ENCODE measurements at regions not wholly inside any gene's neighbourhood (a gene's known extent, or its start where the extent isn't known, plus 50 kb on each side); places are given as distances from the start of the nearest gene placed in this dataset.
A peak's percentile ranks its signal among the peaks of the same experiment; 100 is the strongest.

DNA sequence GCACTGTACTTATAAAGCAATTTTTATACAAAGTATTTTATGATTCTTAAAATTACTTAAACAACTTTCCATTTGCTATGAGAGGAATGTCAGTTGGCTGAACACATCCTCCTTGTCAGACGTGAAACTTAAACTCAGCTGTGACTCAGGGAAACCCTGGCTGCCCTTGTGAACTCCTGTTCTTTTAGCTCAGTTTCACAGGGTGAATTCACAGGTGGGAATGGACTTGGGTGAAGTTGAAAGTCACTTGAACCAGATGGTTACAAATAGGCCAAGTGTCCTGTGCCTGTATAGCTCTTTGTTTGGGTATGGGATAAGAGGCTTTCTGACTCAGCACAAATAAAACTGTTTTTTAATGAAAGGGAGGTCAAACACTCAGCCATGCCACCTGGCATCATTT lies 67.4 kb upstream of the FAM47B start:
- peak; percentile 66 for DNase-seq

DNA sequence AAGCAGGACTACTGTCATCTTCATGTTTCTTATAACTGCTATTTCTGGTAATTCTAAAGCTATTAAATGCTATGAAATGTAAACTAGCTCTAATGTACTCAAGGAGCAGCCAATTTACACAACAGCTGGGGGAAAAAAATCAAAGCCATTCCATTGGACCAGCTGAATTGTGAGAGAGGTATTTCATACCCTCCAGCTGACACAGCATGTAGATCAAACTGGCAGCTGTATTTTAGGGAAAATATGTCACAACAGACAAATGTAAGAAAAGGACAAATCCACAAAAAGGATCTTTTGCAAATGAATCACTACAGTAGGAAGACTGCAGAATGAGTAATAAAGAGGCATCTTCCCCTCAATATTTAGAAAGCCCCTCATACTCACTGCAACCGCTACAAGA lies 65.2 kb upstream of the FAM47B start:
- no peak for DNase-seq

DNA sequence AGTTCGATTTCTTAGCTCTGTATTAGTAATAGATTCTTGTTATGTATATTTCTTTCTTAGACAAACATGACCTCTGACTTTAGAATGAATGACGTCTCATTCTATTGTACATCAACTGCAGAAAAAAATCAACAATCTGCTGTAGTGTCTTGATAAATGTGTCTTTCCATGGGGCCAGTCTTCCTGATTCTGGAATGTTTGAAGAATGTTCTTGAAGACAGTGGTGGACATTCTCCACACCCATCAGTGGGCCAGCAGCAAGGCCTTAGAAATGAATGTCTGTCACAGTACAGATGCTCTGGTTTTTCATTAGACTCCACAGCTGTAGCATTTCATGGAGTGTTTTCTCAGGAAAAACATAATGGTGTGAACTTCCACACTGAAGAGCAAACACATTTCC lies 63.2 kb upstream of the FAM47B start:
- no peak for DNase-seq

DNA sequence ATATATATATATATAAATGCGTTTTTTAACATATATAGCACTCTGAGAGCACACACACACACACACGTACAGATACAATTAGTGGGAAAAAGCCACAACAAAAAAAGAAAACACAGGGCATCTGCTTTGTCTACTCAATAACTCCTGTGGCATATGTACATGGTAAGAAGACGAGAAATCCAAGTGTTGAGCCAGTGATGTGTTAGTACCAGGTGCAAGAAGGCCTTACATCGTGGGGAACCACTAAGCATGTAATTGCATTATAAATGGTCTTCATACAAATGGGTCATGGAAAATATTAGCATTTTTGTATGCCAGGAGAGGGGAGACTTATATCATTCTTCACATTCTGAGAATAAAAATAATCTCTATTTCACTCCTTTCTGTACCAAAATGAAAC lies 62.7 kb upstream of the FAM47B start:
- DNase-seq: no peak

DNA sequence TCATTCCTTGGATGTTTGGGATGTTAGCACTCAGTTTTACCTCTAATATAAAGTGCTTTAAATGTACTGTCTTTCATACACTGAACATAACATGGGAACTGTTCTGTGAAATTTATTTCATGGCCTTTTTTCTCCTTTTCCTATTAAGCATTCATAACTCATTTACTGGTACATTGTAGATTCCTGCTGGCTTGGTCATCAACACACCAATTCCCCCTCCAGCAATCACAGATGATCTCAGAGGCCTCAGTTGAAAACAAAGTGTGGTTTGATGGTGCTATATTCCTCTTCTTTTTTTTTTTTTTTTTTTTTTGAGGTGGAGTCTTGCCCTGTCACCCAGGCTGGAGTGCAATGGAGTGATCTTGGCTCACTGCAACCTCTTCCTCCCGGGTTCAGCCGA lies 61.9 kb upstream of the FAM47B start:
- DNase-seq: no peak

DNA sequence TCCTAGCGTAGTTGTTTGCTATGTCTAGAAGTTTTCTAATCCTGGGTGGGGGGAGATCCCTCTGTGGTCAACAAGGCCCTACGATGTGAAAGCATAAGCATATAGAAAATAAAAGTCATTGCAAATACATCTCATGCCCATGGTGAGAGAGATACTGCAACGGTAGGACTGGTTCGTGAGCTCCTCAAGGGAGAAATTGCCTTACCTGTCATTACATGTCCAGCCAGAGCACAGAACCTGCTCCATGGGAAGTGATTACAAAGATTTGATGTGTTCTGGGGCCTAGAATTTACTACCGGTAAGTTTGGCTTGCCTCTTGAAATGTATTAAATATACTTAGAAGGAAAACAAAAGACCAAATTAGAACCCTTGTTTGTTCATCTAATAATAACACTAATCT lies 60.9 kb upstream of the FAM47B start:
- no peak for DNase-seq

DNA sequence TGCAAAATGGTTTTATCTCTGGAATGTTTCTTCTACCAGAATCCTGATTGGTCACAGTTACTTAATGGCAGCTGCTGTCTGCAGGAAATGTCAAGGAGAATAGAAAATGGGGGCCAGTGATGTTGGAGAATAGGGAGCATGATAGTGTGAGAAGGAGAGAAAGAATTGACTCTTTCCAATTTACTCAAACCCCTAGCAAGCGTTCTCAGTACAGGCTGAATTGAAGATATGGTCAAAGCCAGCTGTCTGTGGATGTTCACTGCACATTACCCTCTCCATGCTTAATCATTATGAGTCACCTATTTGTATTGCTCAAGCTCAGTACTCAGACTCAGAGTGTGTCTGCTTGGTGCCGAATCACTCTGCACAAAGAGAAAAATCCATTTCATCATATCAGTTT lies 57.8 kb upstream of the FAM47B start:
- DNase-seq: no peak

DNA sequence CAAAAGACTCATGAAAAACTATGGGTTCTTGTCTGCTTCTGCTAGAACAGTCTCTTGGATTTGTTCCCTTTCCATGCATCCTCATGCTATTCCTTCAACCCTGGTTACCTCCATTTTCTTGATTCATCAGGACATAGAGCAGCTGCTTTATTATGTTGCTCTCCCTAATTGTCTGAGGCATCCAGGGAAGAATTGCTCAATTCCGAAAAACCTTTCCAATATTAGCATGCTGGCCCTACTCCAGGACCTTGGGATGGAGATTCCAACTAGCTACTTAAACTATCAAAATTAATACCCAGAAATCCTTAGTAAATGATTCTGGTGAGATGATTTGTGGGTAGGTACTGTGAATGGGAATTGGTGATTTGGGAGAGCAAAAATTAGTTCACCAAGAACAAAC lies 56.6 kb upstream of the FAM47B start:
- no peak for DNase-seq

DNA sequence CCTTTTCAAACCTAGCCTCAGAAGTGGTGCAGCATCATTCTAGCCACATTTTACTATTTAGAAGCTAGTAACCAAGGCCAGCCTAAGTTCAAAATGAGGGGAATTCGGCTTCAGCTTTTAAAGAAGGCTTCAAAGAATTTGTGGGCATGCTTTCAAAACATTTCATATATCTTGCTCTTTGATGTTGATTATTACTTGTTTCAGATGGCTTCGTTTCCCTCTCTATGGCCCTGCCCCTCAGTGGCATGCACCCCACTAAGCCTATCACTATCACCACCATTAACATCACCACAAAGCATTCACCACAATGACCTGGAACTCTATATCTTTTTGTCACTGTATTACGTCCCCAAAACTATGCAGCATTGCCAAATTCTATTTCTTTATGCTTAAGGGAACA lies 51.2 kb upstream of the FAM47B start:
- DNase-seq: no peak
